ENCODE measurements at regions not wholly inside any gene's neighbourhood (a gene's known extent, or its start where the extent isn't known, plus 50 kb on each side); places are given as distances from the start of the nearest gene placed in this dataset.
"Not testable (repeated sequence)": the region's sequence is repeated elsewhere in the genome, so short reads cannot be mapped to it uniquely, and the experiment has no call there.

DNA sequence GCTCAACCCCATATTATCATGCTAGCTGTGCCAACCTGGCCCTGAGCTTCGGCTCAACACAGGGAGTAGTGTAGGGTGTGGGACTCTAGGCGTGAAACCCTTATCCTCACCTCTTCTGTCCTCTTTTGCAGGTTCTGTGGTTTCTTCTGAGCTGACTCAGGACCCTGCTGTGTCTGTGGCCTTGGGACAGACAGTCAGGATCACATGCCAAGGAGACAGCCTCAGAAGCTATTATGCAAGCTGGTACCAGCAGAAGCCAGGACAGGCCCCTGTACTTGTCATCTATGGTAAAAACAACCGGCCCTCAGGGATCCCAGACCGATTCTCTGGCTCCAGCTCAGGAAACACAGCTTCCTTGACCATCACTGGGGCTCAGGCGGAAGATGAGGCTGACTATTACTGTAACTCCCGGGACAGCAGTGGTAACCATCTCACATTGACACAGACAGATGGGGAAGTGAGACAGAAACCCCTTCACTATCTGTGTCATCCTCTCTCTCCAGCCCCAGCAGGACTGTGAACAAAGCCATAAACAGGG lies 76.4 kb downstream of the GGTLC2 start:
- FAIRE-seq, result peak; percentile 100
- no peak; the same call in 1 of the 2 replicates for TF ChIP-seq POLR2AphosphoS5 (IDR thresholded peaks at IDR 0.05; ENCODE audit: low read depth, low read length)
- TF ChIP-seq POLR2A (IDR thresholded peaks at IDR 0.05; ENCODE audit: low read depth, low read length), result peak; percentile 31; the same call in 1 of the 2 replicates
- TF ChIP-seq TAF1 (IDR thresholded peaks at IDR 0.05; ENCODE audit: borderline replicate concordance, low read depth, low read length), result no peak

DNA sequence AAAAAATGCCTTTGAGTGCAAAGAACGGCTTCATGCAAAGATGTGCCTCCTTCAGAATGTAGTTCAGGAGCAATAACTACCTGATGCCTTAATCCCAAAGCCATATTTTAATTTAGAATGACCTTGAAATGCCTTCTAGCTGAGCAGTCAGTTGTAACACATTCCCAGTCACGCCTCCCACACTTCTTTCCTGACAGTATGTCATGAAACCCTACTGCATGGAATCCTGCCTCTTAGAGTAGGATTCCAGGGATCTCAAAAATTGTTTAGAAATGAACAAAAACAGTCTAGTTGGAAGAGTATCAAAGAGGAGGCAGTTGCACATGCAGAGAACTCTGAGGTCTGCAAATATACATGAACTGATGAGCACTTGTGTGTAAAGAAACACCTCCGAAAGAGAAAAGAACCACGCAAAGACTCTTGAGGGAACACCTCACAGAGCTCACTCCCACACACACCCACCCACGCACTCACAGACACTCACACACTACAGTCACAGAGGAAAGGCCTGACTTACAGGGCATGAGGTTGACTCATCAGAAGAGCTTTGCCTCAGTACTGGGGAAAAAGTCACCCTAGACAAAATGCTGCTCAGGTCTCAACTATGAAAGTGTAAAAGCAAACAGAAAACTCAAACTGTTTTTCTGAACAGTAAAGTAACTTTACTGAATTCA lies 77.4 kb downstream of the GGTLC2 start:
- peak; percentile 94 for FAIRE-seq

More for the DNA sequence above, 76.4 kb downstream of the GGTLC2 start:
- peak; percentile 37 for DNase-seq (ENCODE audit: insufficient read length)

DNA sequence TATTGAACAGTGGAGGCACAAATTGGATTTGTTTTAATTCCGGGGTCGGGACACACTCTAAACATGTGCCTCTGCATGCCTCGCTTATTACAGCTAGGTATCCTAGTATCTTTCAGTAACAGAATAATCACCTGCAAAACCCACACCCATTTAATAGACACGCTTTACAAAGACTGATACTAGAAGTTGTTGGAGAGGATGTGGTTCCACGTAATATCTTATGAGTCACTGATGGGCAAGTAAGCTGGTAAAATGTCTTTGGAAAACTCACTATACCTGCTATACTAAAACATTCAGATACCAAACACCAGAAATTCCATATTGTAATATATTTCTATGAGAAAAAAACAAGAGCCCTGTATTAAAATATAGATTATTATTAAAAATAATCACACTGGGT lies 84.0 kb downstream of the GGTLC2 start:
- FAIRE-seq (no peak), DNase-seq (ENCODE audit: insufficient read length) (no peak)

More for the DNA sequence above, 77.4 kb downstream of the GGTLC2 start:
- DNase-seq (ENCODE audit: insufficient read length), result no peak
- TF ChIP-seq TAF1 (IDR thresholded peaks at IDR 0.05; ENCODE audit: borderline replicate concordance, low read depth, low read length) (no peak), POLR2A (IDR thresholded peaks at IDR 0.05; ENCODE audit: low read depth, low read length) (no peak), POLR2AphosphoS5 (IDR thresholded peaks at IDR 0.05; ENCODE audit: low read depth, low read length) (no peak)

DNA sequence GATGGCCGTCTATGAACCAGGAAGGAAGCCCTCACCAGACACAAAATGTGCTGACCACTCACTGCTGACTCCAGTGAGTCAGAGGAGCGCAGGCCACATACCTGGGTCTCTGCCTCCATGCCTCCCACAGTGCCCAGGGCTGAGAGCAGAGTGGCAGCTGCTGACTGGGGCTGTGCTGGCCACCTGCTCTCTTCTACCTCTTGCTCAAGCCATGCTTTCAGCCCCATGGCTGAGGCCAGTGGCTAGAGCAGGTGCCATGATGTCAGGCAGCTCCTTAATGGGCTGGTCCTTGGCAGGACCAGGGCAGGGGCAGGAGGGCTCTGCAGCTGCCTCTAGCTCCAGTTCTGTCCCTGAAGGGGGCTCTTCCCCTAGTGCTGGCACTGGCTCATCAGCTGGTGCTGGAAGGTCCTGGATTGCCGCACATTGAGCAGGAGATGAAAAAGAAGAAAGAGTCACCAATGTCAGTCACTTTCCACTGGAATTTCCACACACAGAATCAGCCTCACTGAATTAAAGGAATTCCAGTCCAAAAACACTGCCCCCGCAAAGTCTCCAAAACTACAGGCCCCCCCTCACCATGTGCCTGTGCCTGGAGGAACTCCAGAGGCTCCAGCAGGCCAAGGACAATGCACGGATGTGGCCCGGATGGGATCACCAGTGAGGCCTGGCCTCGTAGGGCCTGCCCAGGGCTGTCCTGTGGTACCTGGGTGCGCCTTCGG lies 86.4 kb downstream of the GGTLC2 start:
- FAIRE-seq (no peak), DNase-seq (ENCODE audit: insufficient read length) (no peak)
- no peak for TF ChIP-seq POLR2A (IDR thresholded peaks at IDR 0.05; ENCODE audit: low read depth, low read length)
- TF ChIP-seq TAF1 (IDR thresholded peaks at IDR 0.05; ENCODE audit: borderline replicate concordance, low read depth, low read length), result no peak
- TF ChIP-seq POLR2AphosphoS5 (IDR thresholded peaks at IDR 0.05; ENCODE audit: low read depth, low read length), result no peak

More for the DNA sequence above, 84.0 kb downstream of the GGTLC2 start:
- no peak for TF ChIP-seq POLR2AphosphoS5 (IDR thresholded peaks at IDR 0.05; ENCODE audit: low read depth, low read length)
- TF ChIP-seq TAF1 (IDR thresholded peaks at IDR 0.05; ENCODE audit: borderline replicate concordance, low read depth, low read length), result no peak
- no peak for TF ChIP-seq POLR2A (IDR thresholded peaks at IDR 0.05; ENCODE audit: low read depth, low read length)

DNA sequence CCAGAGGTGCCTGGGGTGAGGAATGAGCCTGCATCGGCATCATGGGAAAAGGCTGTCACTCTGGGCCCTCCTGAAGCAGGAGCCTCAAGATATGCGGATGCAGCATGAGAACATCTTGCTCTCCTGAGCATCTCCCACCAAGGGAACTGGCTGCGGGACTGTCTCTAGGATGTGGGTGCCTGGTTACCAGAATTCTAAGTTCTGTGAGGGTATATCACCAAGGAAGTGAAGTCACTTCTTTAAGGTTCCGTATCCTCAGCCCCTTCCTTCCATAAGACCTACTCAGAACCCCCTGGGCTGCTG lies 86.9 kb downstream of the GGTLC2 start:
- FAIRE-seq (no peak), DNase-seq (ENCODE audit: insufficient read length) (no peak)
- TF ChIP-seq POLR2AphosphoS5 (IDR thresholded peaks at IDR 0.05; ENCODE audit: low read depth, low read length) (no peak), POLR2A (IDR thresholded peaks at IDR 0.05; ENCODE audit: low read depth, low read length) (no peak), TAF1 (IDR thresholded peaks at IDR 0.05; ENCODE audit: borderline replicate concordance, low read depth, low read length) (no peak)

DNA sequence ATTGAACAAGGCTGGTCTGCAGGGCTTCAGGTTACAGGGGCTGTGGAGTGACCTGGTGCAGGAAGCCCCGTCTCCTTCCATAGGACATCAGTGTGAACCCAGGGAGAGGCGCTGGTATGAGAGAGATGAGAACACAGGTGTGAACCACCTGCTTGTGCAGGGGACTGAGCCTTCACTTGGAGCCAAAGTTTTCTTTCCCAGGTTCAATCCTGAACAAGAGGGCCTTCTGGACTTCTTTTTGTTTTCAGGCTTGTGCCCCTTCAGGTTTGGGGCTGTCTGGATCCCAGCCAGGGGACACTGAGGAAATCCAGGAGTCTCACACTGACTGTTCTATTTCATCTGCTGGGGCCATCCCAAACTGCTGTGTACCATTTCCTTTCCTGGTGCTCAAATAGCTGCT lies 88.6 kb downstream of the GGTLC2 start:
- DNase-seq (ENCODE audit: insufficient read length); FAIRE-seq: not testable (repeated sequence)

DNA sequence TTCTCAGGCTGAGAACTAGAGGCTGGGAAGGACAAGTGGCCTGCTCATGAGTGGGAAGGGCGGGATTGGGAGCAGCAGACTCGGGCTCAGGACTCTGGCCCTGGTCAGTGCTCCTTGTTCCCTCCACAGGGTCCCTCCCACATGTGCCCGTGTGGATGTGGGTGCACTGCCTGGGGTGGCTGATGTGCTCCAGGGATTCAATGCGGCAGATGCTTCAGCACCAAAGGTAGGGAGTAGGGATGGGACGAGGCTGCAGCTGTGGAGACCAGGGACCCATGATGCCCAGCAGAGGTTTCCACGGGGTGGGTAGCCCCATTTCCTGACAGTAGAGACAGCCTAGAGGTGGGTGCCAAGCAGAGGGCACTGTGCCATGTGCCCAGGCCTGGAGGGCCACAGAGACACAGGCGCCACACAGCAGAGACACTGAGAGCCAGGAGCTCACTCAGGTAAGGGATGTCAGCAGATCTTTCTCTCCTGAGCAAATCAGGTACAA lies 89.5 kb downstream of the GGTLC2 start:
- TF ChIP-seq POLR2AphosphoS5 (IDR thresholded peaks at IDR 0.05; ENCODE audit: low read depth, low read length), result no peak
- TF ChIP-seq TAF1 (IDR thresholded peaks at IDR 0.05; ENCODE audit: borderline replicate concordance, low read depth, low read length), result no peak
- no peak for TF ChIP-seq POLR2A (IDR thresholded peaks at IDR 0.05; ENCODE audit: low read depth, low read length)
- DNase-seq (ENCODE audit: insufficient read length), result no peak
- no peak for FAIRE-seq

DNA sequence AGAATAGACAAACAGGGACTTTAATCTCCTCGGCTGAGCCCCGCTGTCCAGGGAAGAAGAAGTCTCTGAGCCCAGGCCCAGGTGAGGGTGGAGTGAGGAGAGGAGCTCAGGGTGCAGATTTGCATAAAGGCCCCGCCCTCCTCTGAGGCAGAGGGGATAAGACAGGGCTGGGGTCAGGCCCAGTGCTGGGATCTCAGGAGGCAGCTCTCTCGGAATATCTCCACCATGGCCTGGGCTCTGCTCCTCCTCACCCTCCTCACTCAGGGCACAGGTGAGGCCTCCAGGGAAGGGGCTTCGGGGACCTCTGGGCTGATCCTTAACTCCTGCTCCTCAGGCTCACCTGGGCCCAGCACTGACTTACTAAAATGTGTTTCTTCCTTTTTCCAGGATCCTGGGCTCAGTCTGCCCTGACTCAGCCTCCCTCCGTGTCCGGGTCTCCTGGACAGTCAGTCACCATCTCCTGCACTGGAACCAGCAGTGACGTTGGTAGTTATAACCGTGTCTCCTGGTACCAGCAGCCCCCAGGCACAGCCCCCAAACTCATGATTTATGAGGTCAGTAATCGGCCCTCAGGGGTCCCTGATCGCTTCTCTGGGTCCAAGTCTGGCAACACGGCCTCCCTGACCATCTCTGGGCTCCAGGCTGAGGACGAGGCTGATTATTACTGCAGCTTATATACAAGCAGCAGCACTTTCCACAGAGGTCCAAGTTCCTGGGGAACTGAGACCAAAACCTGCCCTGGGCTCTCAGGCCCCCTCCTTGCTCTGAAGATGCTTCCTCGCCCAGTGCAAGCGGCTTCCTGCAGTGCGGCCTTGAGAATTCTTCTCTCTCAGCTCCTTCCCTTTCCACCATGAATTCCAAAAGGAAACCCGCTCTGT lies 90.2 kb downstream of the GGTLC2 start:
- peak; percentile 74 for FAIRE-seq
- not testable (repeated sequence) for DNase-seq (ENCODE audit: insufficient read length)

DNA sequence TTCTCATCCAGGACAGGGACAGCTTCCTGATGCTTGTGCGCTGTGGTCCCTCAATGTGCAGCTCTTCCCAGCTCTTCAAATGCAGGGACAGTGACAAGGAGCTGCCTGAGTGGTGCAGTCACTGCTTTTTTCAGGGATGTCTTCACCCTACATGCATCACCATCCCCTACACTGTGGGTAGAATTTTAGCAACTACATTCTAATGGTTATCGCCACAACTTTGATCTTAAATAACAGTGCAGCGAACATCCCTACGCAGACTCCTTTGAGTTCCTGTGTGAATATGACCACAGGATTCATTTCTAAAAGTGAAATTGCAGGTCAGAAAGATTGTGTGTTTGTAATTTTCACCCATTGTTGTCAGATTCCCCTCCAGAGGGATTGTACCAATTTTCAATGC lies 90.9 kb downstream of the GGTLC2 start:
- FAIRE-seq; DNase-seq (ENCODE audit: insufficient read length): not testable (repeated sequence)

DNA sequence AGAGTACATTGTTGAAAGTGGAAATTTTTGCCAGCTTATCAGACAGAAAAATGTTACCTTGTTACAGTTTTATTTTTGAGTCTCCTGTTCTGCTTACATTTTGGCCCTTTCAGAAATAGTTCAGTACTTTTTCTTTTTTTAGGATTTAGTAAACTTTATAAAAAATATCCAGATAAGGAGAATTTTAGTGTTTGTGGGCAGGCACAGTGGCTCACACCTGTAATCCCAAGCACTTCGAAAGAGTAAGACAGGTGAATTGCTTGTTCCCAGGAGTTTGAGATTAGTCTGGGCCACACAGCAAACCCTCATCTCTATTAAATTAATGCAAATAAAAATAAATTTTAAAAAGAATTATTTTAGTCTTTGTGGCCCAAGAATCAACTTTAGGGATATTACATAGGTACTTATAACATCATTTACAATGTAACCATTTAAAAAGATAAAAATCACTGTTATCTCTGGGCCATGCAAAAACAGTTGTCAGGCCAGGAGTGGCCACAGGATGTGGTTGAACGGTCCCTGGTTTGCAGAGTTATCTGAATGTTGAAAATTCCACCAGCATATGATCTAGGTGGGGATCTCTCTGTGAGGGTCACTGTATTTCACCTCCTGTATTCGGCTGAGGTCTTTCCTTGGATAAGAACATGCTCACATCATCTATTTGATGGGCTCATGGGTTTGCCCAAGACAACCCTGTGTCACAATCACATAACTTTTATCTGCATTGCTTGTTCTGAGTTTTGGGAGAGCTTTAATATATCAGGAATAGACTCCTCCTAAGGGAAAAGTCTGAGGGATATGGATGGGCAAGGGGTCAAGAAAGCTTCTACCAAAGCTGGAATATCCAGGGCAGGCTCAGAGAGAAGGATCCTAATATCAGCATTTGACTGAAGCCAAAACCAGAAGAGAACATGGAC lies 91.5 kb downstream of the GGTLC2 start:
- no peak for FAIRE-seq
- no peak for DNase-seq (ENCODE audit: insufficient read length)
- TF ChIP-seq TAF1 (IDR thresholded peaks at IDR 0.05; ENCODE audit: borderline replicate concordance, low read depth, low read length), result no peak
- TF ChIP-seq POLR2AphosphoS5 (IDR thresholded peaks at IDR 0.05; ENCODE audit: low read depth, low read length), result no peak
- no peak for TF ChIP-seq POLR2A (IDR thresholded peaks at IDR 0.05; ENCODE audit: low read depth, low read length)

DNA sequence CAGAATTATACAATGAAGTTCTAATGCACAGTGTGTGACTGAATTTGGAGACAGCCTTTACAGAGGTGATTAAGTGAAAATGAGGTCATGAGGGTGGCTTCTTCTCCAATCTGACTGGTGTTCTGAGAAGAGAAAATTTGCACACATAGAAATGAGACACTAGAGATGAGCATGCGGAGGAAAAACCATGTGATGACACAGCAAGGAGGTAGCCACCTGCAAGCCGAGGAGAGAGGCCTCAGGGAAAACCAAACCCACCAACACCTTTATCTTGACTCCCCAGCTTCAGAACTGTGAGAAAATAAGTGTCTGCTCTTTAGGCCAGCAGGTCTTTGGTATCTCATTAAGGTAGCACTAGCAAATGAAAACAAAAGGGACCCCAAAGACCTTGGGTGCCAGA lies 93.2 kb downstream of the GGTLC2 start:
- no peak for FAIRE-seq
- no peak for DNase-seq (ENCODE audit: insufficient read length)
- TF ChIP-seq TAF1 (IDR thresholded peaks at IDR 0.05; ENCODE audit: borderline replicate concordance, low read depth, low read length) (no peak), POLR2A (IDR thresholded peaks at IDR 0.05; ENCODE audit: low read depth, low read length) (no peak), POLR2AphosphoS5 (IDR thresholded peaks at IDR 0.05; ENCODE audit: low read depth, low read length) (no peak)

All from GM12892 (cell line).